Lung (tissue), 11 donors: ENCODE measurements at regions not wholly inside any gene's neighbourhood (a gene's known extent, or its start where the extent isn't known, plus 50 kb on each side); places are given as distances from the start of the nearest gene placed in this dataset.
"Not testable (repeated sequence)": the region's sequence is repeated elsewhere in the genome, so short reads cannot be mapped to it uniquely, and the experiment has no call there.

ENCODE experiments used
- ATAC-seq: fragments of 200-7000 bp; cut with Tn5 transposase; one replicate; pipeline ENCODE4 v1.9.1; 2020; ENCODE audit warnings: moderate number of reproducible peaks; ENCODE audit not compliant: insufficient read depth, low FRiP score
- DNase-seq, 3 donors: peaks; one replicate each; pipeline ENCODE4 v3.0.0-alpha.2; 2013 to 2017
- H3K27ac ChIP-seq, 2 donors: one replicate each; pipeline ENCODE4 v1.5.1; 2013; ENCODE audit warnings: mild to moderate bottlenecking in 2 of 2, moderate library complexity in 2 of 2, control low read depth in 1 of 2, inconsistent platforms in 1 of 2, low read depth in 1 of 2, low read length in 1 of 2
- H3K27me3 ChIP-seq, 3 donors: one replicate each; pipeline ENCODE4 v1.5.1; 2013; ENCODE audit warnings: low read length in 2 of 3; ENCODE audit not compliant: control insufficient read depth in 3 of 3, insufficient read depth in 3 of 3
- H3K36me3 ChIP-seq, 4 donors: one replicate each; pipeline ENCODE4 v1.5.1; 2013; ENCODE audit warnings: low read length in 4 of 4, mild to moderate bottlenecking in 1 of 4, moderate library complexity in 1 of 4; ENCODE audit not compliant: control insufficient read depth in 4 of 4, insufficient read depth in 4 of 4
- H3K4me1 ChIP-seq, 5 donors: one replicate each; pipeline ENCODE4 v1.5.1; 2013; ENCODE audit warnings: low read length in 5 of 5, mild to moderate bottlenecking in 2 of 5, moderate library complexity in 1 of 5; ENCODE audit not compliant: control insufficient read depth in 5 of 5, insufficient read depth in 5 of 5
- H3K4me3 ChIP-seq: one replicate; pipeline ENCODE4 v1.5.1; 2013; ENCODE audit warnings: mild to moderate bottlenecking, control low read depth, moderate library complexity
- H3K9ac ChIP-seq, 2 donors: one replicate each; pipeline ENCODE4 v1.5.1; 2013; ENCODE audit warnings: low read length in 2 of 2, control low read depth in 1 of 2; ENCODE audit not compliant: insufficient read depth in 1 of 2
- H3K9me3 ChIP-seq, 4 donors: one replicate each; pipeline ENCODE4 v1.5.1; 2013; ENCODE audit warnings: low read length in 3 of 4, mild to moderate bottlenecking in 1 of 4, moderate library complexity in 1 of 4; ENCODE audit not compliant: control insufficient read depth in 4 of 4, insufficient read depth in 3 of 4
- CTCF ChIP-seq: IDR thresholded peaks from 2 replicates; pipeline ENCODE4 v1.5.1; 2012; ENCODE audit warnings: mild to moderate bottlenecking; ENCODE audit errors: control extremely low read depth, extremely low read depth
- WGBS, 2 donors: extraction: QIAGEN DNeasy Blood & Tissue Kit; methylation state at CpG; one replicate each; pipeline ENCODE4 v1.1.7; 2013; 5-methylcytosine and 5-hydroxymethylcytosine counted together
- donor health status: control.
- donor health status: control.
- donor health status: Bipolar disorder and iron deficiency.
- donor health status: healthy.
- donor health status: DM: yes; HTN: yes; CAD: no.

DNA sequence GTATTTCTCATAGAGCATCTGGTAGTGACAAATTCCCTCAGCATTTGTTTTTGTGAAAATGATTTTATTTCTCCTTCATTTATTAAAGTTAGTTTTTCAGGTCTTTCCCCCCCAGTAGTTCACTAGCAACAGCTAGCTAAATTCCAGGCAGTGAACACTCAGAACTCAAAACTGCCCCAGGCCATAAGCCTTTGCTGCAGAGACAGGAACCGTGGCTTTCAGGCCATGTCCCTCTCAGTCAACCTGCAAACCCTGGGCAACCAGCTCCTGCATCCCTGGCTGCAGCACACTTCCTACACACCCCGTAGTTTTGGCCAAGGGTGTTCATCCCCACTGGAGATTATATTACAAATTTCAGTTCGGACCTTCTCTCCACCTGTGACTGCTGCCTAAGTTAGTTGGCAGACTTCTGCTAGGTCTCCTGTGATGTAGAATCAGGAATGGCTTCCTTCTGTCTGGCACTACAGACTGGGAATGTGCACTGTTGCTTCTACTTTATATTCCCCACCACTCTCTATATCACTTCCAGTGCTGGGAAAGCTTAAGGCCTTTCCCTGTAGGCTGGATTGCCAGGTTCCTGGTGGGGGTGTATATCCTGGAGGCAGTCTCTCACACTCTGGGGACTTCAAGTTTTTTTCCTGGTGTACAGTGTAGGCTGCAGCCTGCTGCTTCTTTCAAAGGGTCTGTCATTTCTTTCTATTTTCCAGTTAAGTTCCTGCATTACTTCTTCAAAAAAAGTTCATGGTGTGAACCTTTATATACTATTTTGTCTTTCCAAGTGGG, 924.4 kb upstream of the LRFN5 start:
- Histone ChIP-seq H3K4me1 (no peaks in the 10 kb centered on the region), H3K4me3 (no peak overlapping the region), H3K27me3 (no peaks in the 10 kb centered on the region), H3K9ac (no peak overlapping the region), H3K9me3 (no peaks in the 10 kb centered on the region), H3K36me3 (no peaks in the 10 kb centered on the region), H3K27ac (no peak overlapping the region)
- TF ChIP-seq CTCF: no peak
- DNase-seq (no peak), ATAC-seq (no peak)
- WGBS, 2 donors: 77 to 90% methylated on average over 3 of the region's 3 CpGs

GRCh38 chr14:40679256-40679655, 927.4 kb upstream of the LRFN5 start:
- Histone ChIP-seq H3K36me3 (no peaks in the 10 kb centered on the region), H3K9ac (no peak overlapping the region), H3K4me3 (no peak overlapping the region), H3K9me3 (no peaks in the 10 kb centered on the region), H3K4me1 (no peaks in the 10 kb centered on the region), H3K27me3 (no peaks in the 10 kb centered on the region), H3K27ac (no peak overlapping the region)
- WGBS, 2 donors: 88 to 92% methylated on average over 1 of the region's 1 CpG
- no peak for DNase-seq
- TF ChIP-seq CTCF: no peak
- no peak for ATAC-seq

DNA sequence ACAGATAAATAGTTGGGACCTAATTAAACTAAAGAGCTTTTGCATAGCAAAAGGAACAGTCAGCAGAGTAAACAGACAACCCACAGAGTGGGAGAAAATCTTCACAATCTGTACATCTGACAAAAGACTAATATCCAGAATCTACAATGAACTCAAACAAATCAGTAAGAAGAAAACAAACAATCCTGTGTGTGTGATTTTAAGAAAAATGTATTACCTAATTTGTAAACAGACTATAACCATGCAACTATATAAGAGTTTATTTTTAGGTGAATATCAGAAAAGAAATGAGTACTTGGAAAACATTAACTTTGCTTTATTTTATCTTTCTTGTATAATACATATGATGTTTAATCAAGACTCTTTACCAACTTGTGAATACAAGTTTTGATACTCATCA, 929.5 kb upstream of the LRFN5 start:
- H3K27me3 ChIP-seq, H3K27ac ChIP-seq, H3K4me1 ChIP-seq, H3K4me3 ChIP-seq, H3K9ac ChIP-seq, ATAC-seq, H3K9me3 ChIP-seq, DNase-seq, H3K36me3 ChIP-seq: not testable (repeated sequence)

DNA sequence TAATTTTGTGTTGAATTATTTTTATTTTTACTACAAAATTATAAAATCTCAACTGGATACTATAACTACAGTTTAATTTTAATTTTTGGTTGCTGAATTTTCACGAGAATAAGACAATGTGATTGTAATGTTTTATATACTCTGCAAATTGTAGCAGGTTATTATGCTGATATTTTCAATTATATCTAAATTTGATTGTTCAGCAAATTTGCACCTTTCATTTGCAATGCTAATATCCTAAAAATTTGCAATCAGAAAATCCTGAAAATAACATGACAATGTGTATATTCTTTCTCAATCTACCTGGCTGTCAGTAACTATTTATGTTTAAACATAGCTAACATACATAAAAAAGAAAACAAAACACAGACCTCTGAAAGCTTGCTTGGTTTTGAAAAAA, 932.2 kb upstream of the LRFN5 start:
- H3K9ac ChIP-seq: no peak overlapping the region
- H3K27ac ChIP-seq: no peak overlapping the region
- DNase-seq (no peak), ATAC-seq (no peak)
- H3K36me3 ChIP-seq: no peaks in the 10 kb centered on the region
- TF ChIP-seq CTCF: no peak
- no peaks in the 10 kb centered on the region for H3K9me3 ChIP-seq
- H3K4me3 ChIP-seq: no peak overlapping the region
- H3K4me1 ChIP-seq: no peaks in the 10 kb centered on the region
- no peaks in the 10 kb centered on the region for H3K27me3 ChIP-seq
- WGBS, 2 donors: 79% methylated on average over 1 of the region's 1 CpG
